ENCODE measurements at regions not wholly inside any gene's neighbourhood (a gene's known extent, or its start where the extent isn't known, plus 50 kb on each side); places are given as distances from the start of the nearest gene placed in this dataset.

GRCh38 chr12:31850268-31850667 lies 108.9 kb upstream of the RESF1 start:
- Histone ChIP-seq H3K9me3 (ENCODE audit: severe bottlenecking) (peaks cover 30% of the 10 kb centered on the region), H3K36me3 (no peaks in the 10 kb centered on the region), H3K27me3 (ENCODE audit: insufficient read depth, low read depth, severe bottlenecking) (no peaks in the 10 kb centered on the region), H3K27ac (no peak overlapping the region), H3K4me3 (ENCODE audit: low read depth, low read length) (no peak overlapping the region)
- DNase-seq = no peak
- TF ChIP-seq, protein P1, sequence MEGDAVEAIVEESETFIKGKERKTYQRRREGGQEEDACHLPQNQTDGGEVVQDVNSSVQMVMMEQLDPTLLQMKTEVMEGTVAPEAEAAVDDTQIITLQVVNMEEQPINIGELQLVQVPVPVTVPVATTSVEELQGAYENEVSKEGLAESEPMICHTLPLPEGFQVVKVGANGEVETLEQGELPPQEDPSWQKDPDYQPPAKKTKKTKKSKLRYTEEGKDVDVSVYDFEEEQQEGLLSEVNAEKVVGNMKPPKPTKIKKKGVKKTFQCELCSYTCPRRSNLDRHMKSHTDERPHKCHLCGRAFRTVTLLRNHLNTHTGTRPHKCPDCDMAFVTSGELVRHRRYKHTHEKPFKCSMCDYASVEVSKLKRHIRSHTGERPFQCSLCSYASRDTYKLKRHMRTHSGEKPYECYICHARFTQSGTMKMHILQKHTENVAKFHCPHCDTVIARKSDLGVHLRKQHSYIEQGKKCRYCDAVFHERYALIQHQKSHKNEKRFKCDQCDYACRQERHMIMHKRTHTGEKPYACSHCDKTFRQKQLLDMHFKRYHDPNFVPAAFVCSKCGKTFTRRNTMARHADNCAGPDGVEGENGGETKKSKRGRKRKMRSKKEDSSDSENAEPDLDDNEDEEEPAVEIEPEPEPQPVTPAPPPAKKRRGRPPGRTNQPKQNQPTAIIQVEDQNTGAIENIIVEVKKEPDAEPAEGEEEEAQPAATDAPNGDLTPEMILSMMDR (IDR thresholded peaks at IDR 0.05; ENCODE audit: low read depth, low read length) = no peak

GRCh38 chr12:31849090-31849687 lies 110.0 kb upstream of the RESF1 start:
- no peak for DNase-seq
- Histone ChIP-seq H3K4me3 (ENCODE audit: low read depth, low read length) (no peak overlapping the region), H3K9me3 (ENCODE audit: severe bottlenecking) (peaks cover 30% of the 10 kb centered on the region), H3K27me3 (ENCODE audit: insufficient read depth, low read depth, severe bottlenecking) (no peaks in the 10 kb centered on the region), H3K27ac (no peak overlapping the region), H3K36me3 (no peaks in the 10 kb centered on the region)
- TF ChIP-seq, protein P1 (IDR thresholded peaks at IDR 0.05; ENCODE audit: low read depth, low read length) = no peak

GRCh38 chr12:31846405-31846804 lies 112.8 kb upstream of the RESF1 start:
- Histone ChIP-seq H3K27me3 (ENCODE audit: insufficient read depth, low read depth, severe bottlenecking) (no peaks in the 10 kb centered on the region), H3K9me3 (ENCODE audit: severe bottlenecking) (peaks cover 28% of the 10 kb centered on the region), H3K27ac (no peak overlapping the region), H3K36me3 (no peaks in the 10 kb centered on the region), H3K4me3 (ENCODE audit: low read depth, low read length) (no peak overlapping the region)
- DNase-seq = no peak
- TF ChIP-seq, protein P1 (IDR thresholded peaks at IDR 0.05; ENCODE audit: low read depth, low read length) = no peak

- no peak overlapping the region for H3K4me3 ChIP-seq (ENCODE audit: low read depth, low read length)
- TF ChIP-seq, protein P1 (IDR thresholded peaks at IDR 0.05; ENCODE audit: low read depth, low read length) = no peak
- no peak for DNase-seq
- H3K27ac ChIP-seq = no peak overlapping the region
- H3K27me3 ChIP-seq (ENCODE audit: insufficient read depth, low read depth, severe bottlenecking) = no peaks in the 10 kb centered on the region
- H3K36me3 ChIP-seq = no peaks in the 10 kb centered on the region
- H3K9me3 ChIP-seq (ENCODE audit: severe bottlenecking) = peaks cover 28% of the 10 kb centered on the region
Measured at GRCh38 chr12:31845613-31846322, 113.4 kb upstream of the RESF1 start.

GRCh38 chr12:31843398-31844095 lies 114.7 kb upstream of the AMN1 start:
- Histone ChIP-seq H3K27ac (no peak overlapping the region), H3K36me3 (no peaks in the 10 kb centered on the region), H3K27me3 (ENCODE audit: insufficient read depth, low read depth, severe bottlenecking) (no peaks in the 10 kb centered on the region), H3K4me3 (ENCODE audit: low read depth, low read length) (no peak overlapping the region), H3K9me3 (ENCODE audit: severe bottlenecking) (peaks cover 12% of the 10 kb centered on the region)
- no peak for DNase-seq
- TF ChIP-seq, protein P1 (IDR thresholded peaks at IDR 0.05; ENCODE audit: low read depth, low read length) = no peak
